ENCODE measurements at regions not wholly inside any gene's neighbourhood (a gene's known extent, or its start where the extent isn't known, plus 50 kb on each side); places are given as distances from the start of the nearest gene placed in this dataset.

DNA sequence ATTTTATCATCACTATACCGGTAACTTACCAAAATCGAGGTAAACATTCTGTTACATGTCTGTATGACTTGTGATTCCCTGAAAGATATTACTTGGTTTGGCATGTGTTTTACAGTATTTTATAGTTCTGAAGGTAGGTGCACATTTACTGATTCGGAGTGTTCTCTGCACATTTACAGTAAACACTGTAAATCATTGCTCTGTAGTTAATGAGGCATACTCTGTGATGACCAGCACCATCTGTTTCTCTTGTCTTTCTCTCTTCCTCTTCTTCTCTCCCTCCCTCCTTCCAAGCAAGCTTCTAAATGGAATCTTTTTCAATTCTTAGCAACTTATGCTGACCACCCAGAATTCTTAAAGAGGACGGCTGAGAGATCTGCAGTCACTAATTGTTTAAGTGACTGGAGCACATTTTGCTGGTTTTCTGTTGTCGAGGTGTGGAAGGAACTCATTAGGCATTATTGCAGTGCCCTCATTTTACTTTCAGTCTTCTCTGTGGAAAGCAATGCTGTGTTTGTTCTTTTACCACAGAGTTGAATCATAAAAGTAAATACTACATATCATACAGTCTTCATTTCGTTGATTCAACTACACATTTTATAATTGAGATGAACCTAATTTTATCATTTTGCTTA lies 126.5 kb downstream of the UTRN start:
- TF ChIP-seq, protein P1, sequence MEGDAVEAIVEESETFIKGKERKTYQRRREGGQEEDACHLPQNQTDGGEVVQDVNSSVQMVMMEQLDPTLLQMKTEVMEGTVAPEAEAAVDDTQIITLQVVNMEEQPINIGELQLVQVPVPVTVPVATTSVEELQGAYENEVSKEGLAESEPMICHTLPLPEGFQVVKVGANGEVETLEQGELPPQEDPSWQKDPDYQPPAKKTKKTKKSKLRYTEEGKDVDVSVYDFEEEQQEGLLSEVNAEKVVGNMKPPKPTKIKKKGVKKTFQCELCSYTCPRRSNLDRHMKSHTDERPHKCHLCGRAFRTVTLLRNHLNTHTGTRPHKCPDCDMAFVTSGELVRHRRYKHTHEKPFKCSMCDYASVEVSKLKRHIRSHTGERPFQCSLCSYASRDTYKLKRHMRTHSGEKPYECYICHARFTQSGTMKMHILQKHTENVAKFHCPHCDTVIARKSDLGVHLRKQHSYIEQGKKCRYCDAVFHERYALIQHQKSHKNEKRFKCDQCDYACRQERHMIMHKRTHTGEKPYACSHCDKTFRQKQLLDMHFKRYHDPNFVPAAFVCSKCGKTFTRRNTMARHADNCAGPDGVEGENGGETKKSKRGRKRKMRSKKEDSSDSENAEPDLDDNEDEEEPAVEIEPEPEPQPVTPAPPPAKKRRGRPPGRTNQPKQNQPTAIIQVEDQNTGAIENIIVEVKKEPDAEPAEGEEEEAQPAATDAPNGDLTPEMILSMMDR (IDR thresholded peaks at IDR 0.05), result no peak
- no peak for TF ChIP-seq POLR2A (IDR thresholded peaks at IDR 0.05)
